NT2/D1 (cell line): ENCODE measurements at regions not wholly inside any gene's neighbourhood (a gene's known extent, or its start where the extent isn't known, plus 50 kb on each side); places are given as distances from the start of the nearest gene placed in this dataset.

ENCODE experiments used
- YY1 ChIP-seq: IDR thresholded peaks from 2 replicates; pipeline ENCODE4 v1.6.1; 2011; ENCODE audit not compliant: insufficient read length, insufficient read depth
- ZNF274 ChIP-seq: IDR thresholded peaks from 2 replicates; pipeline ENCODE4 v1.6.1; 2011; ENCODE audit warnings: mild to moderate bottlenecking, low read depth, low read length

GRCh38 chr22:26897384-26897783 lies 240.0 kb downstream of the MIAT start:
- TF ChIP-seq YY1, result no peak
- TF ChIP-seq ZNF274, result no peak
